ENCODE measurements at regions not wholly inside any gene's neighbourhood (a gene's known extent, or its start where the extent isn't known, plus 50 kb on each side); places are given as distances from the start of the nearest gene placed in this dataset.

DNA sequence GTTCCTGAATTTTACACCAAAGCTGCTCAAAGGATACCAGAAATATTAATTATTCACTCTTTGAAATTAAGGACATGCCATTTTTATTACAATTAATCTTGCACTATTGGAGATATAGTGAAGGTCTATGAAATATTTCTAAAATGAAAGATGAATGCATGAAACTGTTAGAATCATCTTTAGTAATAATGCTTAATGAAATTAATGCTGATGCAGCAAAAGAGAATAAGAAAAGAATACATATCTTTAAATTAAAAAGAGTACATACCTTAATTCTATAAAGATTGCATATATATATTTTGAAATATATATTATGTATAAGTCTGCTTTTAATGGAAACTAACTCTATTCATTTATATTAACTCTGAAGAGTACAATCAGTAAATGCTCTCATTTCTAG is 236.0 kb downstream of the ALX1 start:
- no peak for DNase-seq

- no peak for DNase-seq
Measured at GRCh38 chr12:85516667-85517325, 236.8 kb downstream of the ALX1 start.

GRCh38 chr12:85519163-85519562 is 239.1 kb downstream of the ALX1 start:
- DNase-seq, result no peak

DNA sequence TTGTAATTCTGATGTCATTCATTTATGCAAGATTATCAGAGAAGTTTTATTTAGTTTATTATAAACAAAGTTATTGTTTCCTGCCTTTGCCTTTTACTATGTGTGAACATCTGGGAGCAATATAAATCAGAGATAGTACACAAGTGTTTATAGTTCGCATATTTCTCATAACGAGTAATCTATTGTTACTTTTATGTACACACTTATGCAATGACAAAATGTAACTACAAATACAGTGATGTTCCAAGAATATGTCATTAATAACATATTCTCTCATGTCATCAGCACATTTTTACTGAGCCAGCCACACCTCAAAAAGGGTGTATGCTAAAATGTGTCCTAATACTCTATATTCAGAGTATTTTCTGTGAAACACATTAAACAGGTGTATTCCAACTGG is 243.2 kb downstream of the ALX1 start:
- no peak for DNase-seq

DNA sequence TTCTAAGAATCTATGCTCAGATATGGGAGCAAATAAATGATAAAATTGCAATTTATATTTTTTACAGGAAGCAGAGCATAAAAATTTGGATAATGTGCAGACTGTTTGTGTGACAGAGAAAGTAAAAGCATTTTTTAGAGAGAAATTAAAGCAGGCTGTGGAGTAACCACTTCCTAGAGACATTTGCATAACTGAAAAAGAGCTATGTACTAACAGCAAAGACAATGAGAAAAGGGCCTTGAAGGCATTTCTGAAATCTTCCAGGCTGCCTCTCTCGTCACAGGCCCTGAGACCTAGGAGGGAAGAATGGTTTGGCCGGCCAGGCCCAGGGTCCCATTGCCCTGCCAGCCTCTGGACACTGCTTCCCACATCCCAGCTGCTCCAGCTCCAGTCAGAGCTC is 247.2 kb downstream of the ALX1 start:
- no peak for DNase-seq

DNA sequence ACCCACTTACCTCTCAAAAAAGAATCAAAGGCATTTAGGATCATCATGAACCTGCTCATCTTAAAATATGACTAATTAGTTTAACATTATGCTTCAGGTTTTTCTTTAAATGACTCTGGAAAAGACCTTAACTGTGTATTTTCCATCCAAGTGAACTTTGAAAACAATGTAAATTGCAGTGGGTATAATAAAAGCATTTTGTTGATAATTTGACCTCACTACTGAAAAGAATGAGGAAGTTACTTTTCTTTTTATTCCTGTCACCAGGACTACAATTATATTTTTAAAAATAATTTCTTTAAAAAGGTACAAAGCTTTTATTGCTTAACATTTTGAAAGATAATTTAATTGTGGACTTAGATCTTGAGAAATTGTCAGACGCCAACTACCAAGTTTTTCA is 249.9 kb downstream of the ALX1 start:
- DNase-seq, result no peak

DNA sequence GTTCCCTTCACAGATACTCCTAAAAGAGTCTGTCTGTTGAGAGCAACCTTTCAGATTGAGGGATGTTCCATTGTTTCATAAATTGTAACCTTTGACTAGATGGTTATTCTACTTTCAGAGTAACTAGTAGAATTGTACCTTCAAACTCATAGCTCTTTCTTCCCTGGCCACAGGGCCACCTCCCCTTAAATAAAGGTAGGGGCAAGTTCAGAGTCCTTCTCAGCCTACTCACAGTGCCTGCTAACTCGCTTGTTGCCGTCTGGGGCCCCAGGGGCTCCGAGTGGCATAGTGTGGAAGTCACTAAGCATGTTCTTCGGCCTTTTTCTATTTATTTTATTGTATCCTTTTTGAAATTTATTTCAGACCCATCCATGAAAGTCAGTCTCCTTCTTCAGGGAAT is 250.4 kb downstream of the ALX1 start:
- DNase-seq, result no peak

DNA sequence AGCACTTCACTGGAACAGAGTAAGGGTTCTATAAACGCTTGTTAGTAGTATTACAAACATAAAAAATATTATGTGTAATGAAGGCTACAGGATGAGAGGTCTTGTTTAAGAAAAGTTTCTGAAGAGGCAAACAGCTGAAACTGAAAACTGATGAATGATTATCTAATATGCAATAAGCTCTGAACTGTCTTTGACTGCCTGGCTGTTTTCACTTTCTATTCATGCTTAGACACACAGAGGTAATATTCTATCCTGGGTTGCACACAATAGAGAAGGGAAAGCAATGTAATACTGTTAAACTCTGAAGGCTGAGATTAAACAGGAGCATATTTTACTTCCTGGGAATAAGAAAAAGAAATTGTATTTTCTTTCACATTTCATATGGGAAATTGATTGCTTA is 251.3 kb downstream of the ALX1 start:
- DNase-seq, result no peak

GRCh38 chr12:85549640-85550039 is 269.6 kb downstream of the ALX1 start:
- no peak for DNase-seq

DNA sequence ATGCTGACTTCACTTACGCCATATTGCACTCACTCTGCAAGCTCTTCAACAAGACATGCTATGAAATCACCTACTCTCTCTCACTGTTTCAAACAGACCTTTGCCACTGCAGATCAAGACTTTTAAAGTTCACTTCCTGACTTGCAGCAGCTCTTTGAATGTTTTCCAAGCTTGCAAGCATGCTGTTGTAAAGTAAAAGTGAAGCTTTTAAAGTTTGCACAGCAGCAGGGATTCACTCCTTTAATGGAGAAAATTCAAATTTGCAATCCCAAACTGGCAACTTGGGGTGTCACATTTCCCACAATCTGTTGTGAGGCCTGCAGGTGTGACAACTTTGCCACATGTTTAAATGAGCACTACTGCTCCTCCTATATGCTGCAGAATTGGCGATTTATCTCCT is 270.9 kb downstream of the ALX1 start:
- no peak for DNase-seq

DNA sequence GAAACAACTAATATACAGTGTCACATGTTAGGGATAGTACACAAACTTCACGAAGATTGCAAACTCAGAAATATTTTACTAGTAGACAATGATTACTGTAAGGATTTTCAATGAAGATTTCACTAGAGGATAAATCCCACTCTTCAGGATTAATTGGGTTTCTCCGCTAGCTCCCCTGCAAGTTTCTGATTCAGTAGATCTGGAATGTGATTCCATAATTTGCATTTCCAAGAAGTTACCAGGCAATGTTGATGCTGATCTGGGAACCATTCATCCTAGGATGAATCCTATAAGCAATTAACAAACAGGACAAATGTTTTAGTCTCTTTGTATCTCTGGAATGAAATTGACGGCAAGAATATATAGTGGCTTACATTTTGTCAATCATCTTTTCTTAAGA is 272.4 kb downstream of the ALX1 start:
- no peak for DNase-seq

GRCh38 chr12:85557850-85558249 is 277.8 kb downstream of the ALX1 start:
- no peak for DNase-seq

- DNase-seq, result no peak
Measured at GRCh38 chr12:85558684-85559083, 277.5 kb downstream of the RASSF9 start.

DNA sequence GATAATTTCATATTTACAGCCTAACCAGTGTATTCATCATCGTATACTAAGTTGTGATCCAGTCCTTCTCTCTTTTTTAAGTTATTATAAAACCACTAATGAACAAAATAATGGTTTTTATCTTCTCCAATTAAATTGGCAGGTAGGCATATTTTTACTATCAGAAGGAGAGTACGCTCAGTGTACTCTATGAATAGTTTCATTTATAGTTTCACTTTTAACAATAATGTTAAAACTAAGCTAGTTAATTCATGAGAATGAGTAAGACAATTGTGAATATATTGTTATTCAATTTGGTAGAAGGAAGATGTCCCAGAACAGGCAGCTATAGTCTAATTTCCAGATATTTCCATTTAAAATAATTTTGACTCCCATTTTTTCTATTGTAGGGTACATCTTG is 277.1 kb downstream of the RASSF9 start:
- no peak for DNase-seq

- no peak for DNase-seq
Measured at GRCh38 chr12:85559536-85559935, 276.7 kb downstream of the RASSF9 start.

DNA sequence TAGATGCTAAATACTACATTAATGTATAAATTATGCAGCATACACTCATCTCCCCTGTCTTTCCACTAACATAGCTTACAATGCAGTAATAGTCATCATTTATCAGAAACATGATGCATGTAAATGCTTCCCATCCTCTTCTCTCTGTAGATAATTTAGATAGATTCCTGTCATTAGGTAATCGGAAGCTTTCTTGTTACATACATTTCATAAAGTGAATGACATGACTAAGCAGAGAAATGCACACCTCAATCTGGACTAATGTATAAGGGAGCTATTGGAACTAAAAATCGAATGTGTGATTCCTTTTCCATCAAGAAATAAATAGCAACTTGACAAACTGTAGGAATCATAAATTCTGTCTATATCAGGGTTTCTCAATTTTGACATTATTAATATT is 273.4 kb downstream of the RASSF9 start:
- DNase-seq, result no peak

DNA sequence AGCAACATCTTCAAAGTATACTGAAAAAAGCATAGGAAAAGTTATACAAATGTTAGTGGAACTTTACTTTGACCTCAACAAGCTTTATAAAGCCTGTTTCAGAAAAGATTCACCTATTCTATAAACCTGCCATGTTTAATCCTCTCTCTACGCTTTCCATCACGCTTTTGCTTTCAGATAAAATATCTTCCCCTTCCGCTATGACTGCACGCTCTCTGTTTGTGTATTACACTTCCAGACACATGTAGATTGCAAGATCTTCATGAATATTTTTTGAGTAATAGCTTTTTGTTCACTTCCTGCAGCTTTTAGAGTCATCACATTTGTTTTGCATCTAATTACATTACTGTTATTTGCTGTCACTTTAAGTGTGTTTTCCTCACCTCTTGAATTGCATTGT is 271.4 kb downstream of the RASSF9 start:
- no peak for DNase-seq

- DNase-seq, result no peak
Measured at GRCh38 chr12:85568395-85569103, 267.7 kb downstream of the RASSF9 start.

GRCh38 chr12:85569261-85569660 is 266.9 kb downstream of the RASSF9 start:
- DNase-seq, result no peak

DNA sequence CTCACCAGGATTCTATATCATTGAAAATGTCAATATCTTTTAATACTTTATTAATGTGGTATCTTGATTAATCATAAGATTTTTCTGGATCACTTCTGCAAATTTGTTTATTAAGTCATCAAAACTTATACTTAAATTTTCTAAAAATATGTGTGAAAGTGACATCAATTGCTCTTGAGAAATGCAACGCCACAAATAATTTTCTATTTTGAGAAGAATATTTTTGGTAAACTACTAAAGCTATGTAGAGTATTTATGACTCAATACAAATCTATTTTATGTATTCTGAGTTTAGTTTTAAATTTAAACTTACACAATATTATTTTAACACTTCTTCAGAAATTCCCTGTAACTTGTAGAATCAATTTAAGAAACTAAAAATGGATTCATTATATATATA is 263.3 kb downstream of the RASSF9 start:
- no peak for DNase-seq

GRCh38 chr12:85573635-85574214 is 262.5 kb downstream of the RASSF9 start:
- DNase-seq, result no peak

- DNase-seq, result no peak
Measured at GRCh38 chr12:85574291-85574690, 261.9 kb downstream of the RASSF9 start.

DNA sequence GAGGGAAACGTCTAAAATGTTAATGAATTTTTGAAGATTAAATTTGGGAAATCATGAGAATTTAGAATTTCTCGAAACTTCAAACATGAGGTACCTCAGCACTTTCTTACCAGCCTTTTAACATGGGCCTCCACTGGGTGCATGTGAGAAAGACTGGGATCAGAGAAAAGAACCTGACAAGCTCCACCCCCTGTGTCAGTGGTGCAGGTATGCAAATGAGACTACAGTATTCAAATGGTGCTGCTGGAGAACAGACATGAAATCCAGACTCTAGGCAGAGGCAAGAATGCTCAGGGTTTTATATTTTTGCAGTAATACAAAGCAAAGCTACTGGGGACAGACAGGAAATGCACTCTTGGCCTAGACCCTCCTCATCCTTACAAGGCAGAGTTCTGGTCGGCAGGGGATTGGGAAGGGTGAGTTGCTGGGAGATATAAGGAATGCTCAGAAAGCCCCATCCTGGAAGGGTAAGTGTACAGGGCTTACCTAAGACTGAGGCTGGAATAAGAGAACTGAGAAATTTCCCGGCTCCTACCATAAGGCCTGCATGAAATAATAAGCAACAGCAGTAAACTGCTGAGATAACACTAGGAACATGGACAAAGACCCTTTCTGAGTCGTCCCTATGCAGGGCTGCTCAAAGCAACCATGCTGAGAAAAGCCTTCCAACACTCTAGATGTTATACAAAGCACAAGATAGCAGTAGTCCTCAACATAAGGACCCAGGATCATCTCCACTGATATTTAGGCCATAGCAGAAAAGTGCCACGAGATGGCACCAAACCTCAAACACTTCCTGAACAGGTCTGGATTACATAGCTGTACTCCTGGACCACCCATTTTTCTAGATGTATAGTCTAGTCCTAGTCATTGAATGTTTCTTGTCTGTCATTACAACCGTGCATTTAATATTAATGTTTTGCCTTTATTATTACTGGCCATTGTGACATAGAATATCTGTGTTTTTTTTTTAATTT is 260.8 kb downstream of the RASSF9 start:
- no peak for DNase-seq
